Gastroesophageal sphincter (tissue), 3 donors: ENCODE measurements at regions not wholly inside any gene's neighbourhood (a gene's known extent, or its start where the extent isn't known, plus 50 kb on each side); places are given as distances from the start of the nearest gene placed in this dataset.
A peak's percentile ranks its signal among the peaks of the same experiment; 100 is the strongest.

ENCODE experiments used
- CTCF ChIP-seq, 4 experiments: fragments of 200-600 bp in 2 of 4; fragments of 450-650 bp in 2 of 4; sonication (generic) in 1 of 4; IDR thresholded peaks; one replicate each; pipeline ENCODE4 v1.5.1; 2017 to 2019; ENCODE audit warnings: antibody characterized with exemption in 4 of 4, mild to moderate bottlenecking in 2 of 4, moderate library complexity in 2 of 4
- POLR2A ChIP-seq, 2 donors: fragments of 450-650 bp; IDR thresholded peaks; one replicate each; pipeline ENCODE4 v1.6.1; 2017; ENCODE audit warnings: antibody characterized with exemption in 2 of 2, mild to moderate bottlenecking in 2 of 2, moderate library complexity in 1 of 2
- POLR2AphosphoS5 ChIP-seq: sonication (generic); formaldehyde crosslinking; IDR thresholded peaks from one replicate; pipeline ENCODE4 v1.6.1; 2017; ENCODE audit warnings: antibody characterized with exemption

- TF ChIP-seq CTCF (IDR thresholded peaks at IDR 0.05): no peak
- TF ChIP-seq POLR2AphosphoS5: peak; percentile 79
- no peak for TF ChIP-seq POLR2A (IDR thresholded peaks at IDR 0.05)
These were observed 96.4 kb downstream of the BANF2 start for GRCh38 chr20:17796091-17796563.
